Hypothalamus (tissue), 51 donors: ENCODE measurements at regions not wholly inside any gene's neighbourhood (a gene's known extent, or its start where the extent isn't known, plus 50 kb on each side); places are given as distances from the start of the nearest gene placed in this dataset.

Experiments
- DNase-seq, 51 donors: peaks; one replicate each; lab custom pipeline; 2025; lab: John Stamatoyannopoulos, UW

DNA sequence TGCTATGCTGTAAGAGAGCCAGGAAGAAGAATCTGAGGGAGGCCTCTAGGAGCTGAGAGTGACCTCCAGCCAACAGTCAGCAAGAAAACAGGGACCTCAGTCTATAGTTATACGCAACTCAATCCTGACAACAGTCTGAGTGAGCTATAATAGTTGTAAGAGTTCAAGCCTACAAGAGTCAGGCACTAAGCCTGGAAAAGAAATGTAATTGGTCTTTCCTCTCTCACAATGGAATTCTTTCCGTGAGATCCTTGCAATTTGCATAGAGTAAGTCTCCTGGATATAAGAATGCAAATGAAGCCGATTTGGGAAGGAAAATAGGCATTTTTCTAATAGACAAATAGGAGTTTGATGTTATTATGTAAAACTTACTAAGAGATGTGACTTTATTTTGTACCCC is 1332.6 kb upstream of the CELF4 start:
- DNase-seq = no peak

DNA sequence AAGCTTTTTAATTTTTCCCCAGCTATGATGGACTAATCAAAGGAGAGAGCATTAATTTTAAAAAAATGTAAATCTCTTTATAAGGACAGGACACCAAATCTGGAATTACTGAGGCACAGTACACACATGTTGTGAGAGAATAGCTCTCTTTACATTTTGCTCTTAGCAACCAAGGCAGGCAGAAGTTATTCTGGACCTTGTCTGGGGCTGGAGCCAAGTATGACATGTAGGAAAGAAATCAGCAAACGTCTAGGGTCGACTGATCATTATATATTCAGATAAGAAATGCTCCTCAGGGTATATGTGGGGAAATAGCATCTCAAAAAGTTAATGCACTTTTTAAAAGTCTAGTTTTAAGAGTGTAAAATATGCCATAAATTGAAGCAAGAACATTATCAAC is 1330.0 kb upstream of the CELF4 start:
- no peak for DNase-seq

DNA sequence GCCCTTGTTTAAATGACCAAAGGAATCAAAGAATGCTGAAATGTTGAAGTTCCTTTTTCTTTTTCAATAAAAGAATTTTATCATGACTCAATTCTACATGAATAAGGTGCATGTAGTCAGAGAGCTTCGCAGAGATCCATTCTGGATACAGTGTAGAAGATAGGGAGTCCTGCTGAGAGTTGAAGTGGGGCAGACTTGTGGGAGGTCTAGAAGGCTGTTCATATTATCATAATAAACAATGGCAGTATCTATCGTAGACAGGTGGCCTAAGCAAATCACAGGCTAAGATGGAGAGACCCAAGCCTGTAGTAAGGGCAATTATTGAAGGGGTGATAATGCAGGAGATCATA is 1322.0 kb upstream of the CELF4 start:
- DNase-seq = no peak

DNA sequence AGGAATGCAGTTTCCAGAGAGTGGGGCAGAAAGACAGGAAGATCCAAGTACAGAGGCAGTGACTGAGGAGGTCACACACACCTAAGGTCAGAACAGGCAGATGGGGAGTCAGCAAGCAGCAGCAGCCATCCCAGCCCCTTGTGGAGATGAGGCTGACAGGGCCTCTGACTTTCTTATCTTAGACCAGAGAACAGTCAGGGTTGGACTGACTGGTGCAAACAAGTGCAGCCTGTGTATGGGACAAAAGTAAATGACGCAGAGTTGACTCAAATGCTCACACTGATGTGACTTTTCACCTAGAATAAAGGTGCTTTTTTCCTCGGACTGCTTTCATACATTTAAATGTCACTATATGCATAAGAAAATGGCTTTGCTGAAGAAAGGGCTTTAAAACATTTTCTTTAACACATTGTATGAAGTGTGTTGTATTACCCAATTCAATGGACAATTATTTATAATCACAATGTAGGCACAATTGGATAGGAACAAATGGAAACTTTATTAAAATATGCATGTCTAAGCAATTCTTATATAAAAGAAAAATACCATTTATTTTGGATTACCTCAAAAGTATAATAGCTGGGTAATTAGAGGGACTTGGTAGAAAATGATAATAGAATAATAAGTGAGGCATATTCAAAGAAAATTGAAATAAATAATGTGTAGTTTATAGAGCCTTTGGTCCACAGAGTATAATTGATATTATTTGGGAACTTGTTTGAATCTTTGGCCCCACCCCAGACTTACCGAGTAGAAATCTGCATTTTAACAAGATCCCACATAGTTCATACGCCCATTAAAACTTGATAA is 1321.5 kb upstream of the CELF4 start:
- no peak for DNase-seq

DNA sequence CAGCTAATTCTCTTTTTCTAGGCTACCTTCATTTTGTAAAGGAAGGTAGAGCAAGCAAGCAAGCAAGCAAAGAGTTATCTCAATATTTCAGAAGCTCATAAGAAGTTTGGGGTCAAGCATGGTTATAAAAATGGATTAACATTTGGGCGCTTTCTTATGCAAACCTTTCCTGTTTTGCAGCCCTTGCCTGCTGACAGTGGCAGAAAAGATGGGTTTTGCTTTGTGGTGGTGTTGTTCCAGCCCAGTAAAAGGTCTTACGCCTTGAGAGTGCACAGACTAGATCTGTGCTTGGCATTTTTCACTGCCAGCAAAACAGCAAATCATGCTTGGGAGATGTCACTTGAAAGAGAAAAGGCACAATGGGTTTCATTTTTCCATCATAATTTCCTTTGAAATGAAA is 1320.6 kb upstream of the CELF4 start:
- DNase-seq = no peak

DNA sequence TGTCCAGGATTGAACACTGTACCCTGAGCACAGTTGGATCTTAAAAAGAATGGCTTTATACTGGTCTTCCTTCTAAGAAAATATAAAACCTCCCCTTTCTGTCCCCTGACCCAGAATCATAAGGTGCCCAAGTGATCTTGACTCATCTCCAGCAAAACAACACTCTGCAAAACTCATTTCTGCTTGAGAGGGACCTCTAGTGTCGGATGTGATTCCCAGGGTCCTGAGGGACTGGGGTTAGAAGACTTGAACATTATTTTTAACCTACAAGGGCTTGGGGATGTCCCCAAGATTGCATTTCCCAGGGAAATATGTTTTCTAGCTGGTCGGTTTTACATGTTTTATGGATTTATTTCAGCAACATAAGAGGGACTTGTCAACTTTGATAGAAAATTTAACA is 1318.5 kb upstream of the CELF4 start:
- DNase-seq = no peak

DNA sequence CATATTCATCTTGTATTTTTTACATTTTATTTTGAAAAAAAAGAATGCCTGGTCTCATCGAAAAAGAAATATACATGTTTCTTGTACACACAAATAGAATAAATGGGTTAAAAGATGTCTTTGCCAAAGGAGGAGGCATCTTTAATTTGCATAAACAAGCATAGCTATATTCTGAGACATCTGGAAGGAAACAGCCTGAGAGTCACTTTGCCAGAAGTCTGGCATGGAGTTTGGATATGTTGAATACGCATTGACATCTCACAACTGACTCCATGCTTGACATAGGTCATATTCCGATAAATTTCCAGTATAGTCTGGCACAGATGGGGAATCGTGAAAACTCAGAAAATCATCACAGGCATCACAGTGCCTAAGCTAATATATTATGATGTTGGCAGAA is 1317.5 kb upstream of the CELF4 start:
- DNase-seq = no peak

DNA sequence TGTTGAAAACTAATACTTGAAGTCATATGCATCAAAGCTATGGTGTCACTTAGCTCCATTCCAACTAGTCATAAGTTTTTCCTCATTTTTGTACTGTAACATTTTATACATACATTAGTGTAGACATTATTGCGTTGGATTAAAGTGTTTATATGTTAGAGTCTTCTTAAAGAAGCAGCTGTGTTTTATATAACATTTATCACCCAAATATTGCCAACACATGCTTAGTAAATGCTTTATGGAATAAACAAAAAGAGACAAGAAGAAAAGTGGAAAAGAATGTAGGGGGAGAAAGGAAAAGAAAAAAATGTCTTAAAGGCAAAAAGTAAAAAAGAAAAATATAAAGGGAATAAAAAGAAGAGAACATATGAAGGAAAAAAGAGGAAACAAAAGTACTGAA is 1314.3 kb upstream of the CELF4 start:
- no peak for DNase-seq

DNA sequence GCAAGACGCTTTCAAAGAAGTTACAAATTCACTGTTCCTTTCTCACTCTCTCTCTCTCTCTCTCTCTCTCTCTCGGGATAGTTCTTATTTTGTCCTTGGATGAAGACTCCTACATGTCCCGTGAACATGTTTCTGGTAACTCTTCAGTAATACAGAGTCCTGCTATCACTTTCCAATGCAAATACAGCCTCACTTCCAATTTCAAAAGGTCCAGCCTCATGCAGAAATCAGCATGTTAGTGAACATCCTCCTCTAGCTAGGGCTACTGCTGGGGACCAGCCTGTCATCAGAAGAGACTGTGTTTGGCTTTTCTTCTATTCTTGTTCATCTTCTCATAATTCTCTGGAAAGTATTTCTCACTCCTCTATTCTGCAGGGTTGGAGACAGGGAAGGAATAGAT is 1306.7 kb upstream of the CELF4 start:
- DNase-seq = no peak

DNA sequence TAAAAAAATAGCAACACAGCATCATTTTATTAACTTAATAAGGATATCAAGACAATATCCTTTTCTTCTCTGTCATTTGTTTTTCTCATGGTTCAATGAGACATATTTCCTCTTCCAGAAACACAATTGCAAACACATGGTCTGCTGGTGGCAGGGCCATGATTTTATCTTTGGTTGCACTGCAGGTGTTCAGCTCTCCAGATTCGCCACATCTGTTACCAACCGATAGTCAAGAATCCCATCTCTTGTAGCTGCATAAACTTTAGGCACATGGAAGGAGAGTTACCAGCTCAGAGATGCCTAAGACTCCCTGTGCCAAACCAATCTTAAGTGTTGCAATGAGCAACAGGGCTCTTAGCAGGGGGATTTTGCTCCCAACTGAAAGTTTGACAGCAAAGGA is 1303.2 kb upstream of the CELF4 start:
- DNase-seq = no peak

DNA sequence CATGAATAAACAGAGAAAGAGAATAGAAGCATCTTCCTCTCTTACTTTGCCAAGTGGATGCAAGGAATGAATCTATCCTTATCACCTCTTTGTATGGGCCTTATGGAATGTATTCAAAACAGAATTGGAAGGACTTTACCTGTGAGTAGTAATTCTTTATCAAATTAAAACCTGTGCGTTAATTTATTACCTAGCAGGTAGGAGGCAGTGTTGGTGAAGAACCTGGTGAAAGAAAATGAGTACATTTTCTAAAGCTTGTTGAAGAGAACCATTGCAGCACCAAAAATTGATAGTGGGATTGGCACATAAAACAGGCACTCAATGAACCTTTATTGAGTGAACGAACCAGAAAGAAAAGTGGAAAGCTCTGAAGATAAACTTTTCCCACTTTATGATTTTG is 1302.1 kb upstream of the CELF4 start:
- DNase-seq = no peak

DNA sequence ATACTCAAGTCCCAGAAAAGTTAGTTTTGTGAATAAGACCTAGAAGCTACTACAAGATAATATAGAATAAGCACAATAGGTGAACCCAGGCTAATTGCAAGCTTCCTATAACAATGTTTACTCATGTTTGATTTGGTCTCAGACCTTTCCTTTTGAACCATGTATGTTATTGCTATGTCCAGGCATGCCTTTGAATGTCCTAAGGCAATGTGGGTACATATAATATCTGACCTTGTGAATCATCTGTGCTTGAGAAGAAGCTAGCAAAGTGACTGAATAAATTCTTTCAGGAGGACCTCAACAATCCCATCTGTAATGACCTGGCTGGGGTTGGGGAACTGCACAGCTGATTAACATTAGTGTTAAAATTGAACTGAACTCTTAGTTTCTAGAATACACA is 1285.9 kb upstream of the CELF4 start:
- DNase-seq = no peak

DNA sequence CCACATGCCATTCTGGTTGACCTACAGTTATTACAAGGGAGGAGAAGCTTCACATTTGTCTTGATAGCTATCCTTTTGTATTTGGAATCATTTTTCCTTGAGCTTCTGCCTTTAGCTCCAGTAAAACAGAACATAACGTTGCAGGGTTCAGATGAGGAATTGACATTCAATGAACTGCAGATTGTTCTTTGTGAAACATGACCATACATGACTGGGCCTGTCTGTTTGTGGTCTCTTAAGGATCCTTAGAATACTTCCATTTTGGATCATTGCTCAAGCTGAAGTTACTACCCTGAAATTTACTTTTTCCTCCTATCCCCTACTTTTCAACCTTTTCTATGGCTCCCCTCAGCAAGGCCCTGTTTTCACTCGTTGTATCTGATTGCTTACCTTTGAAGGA is 1281.7 kb upstream of the CELF4 start:
- no peak for DNase-seq

DNA sequence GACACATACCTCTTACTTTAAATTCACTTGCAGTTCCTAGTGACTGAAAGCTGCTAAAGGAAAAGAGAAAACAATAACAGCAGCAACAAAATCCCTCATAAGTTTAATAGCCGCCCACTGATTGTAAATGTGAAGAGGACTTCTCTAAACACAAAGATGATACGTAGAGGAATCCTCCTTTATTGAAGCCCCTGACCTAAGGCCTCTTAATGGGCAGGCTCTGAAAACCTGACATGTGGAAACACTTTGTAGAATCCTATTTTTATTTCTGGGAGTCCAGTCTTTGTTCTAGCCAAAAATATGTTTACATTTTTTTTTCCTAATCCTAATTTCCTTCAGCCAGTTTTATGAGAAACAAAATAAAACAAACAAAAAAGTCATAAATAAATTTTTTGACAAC is 1277.7 kb upstream of the CELF4 start:
- no peak for DNase-seq

DNA sequence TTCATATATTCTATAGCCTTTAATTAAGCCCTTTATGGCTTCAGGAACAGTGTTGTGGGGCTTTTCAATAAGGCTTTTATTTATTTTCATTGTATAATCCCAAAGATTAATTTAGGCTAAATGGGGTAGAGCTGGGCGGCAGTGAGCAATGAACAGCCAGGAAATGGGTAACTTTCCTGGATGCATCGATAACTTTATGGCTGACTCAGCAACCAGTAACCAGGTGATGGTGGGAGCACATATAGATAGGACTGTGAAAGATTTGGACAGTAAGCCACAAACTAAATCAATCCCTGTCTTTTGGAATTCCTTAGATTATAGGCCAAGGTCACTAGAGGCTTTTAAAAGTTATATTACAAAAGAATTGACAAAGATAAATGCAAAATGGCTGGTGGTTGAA is 1260.6 kb upstream of the CELF4 start:
- no peak for DNase-seq

DNA sequence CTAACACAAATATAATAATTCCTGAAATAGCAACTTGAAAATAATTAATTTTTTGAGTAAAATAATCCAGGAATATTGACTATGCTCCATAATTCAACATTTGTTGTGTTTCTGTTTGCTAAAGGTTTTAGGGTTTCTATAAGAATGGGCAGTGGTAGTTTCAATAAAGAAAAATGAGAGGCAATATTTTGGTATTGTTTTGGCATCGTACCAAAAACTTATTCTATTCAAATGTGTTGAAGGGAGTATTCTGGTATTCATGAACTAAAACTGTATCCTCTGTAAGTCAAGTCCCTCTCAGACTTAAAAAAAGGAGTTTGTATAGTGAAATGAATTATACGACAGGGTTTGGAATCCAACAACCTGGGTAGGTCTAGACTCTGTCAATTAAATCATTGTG is 1245.6 kb upstream of the CELF4 start:
- DNase-seq = no peak

DNA sequence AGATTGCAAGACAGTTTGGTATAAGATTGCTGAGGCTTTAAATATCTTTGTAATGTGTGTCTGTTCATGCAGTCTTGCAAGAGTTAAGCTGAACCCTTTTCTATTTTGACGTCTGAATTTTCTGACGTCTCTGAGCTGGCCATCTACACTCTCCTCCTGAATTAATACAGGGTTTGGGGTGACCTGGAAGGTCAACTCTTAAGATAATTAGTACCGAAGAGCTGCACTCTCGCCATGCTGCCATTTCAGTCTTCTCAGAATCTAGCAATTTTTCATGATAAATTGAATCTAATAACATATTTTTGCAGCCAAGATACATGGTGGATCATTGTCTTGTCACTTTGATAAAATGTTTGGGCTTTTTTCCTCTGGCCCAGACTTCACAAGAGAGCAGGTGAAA is 1245.2 kb upstream of the CELF4 start:
- DNase-seq = no peak

DNA sequence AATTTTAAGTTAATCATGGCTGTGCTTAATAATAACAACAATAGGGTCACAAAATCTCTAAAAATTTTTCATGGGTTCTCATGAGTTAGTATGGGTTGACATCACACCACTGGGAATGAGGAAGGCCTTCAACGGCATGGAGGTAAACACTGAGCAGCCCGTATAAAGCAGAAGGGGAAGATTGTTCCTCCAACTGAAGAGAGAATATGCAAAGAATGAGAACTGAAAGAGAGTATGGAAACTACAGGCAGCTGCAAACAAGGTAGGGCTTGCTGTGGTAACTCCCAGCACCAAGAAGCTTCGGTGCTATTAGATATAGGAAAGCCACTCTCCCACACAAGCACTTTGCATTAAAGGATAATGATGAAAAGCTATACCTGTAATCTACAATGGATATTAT is 1242.3 kb upstream of the CELF4 start:
- no peak for DNase-seq

DNA sequence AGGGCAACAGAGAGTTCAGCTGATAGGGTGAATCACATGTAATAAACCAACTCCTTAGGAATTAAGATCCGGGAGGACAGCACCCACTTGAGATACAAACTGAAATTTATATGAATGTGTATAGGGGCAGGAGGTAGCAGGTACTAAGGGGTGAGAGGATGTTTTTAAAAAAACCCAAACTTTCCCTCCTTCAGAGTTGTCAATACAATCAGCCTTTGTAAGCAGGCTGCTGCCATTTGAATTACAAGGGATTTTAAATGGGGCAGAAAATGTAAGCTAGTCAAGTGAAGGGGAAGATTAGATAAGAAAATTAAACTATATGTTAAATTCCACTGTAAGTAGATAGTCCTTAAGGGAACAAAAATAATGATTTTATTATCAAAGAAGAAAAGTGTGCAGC is 1239.7 kb upstream of the CELF4 start:
- DNase-seq = no peak

DNA sequence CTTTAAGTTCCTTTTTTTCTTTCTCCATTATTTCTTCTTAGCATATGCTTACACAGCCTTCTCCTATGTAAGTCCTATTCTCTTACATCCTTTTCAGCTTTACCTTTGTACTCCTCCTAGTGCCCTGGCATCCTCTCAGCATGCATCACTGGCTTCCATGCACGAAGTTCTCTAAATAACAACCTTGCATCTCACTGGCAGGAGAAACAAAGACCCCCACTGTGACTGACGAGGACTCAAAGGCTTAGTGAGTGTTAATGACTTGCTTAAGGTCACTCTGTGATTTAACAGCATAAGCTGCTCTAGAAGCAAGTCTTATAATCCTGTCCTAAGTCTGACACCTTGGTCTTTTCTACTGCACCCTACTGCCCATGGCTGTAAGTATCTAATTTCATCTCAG is 1236.0 kb upstream of the CELF4 start:
- no peak for DNase-seq

DNA sequence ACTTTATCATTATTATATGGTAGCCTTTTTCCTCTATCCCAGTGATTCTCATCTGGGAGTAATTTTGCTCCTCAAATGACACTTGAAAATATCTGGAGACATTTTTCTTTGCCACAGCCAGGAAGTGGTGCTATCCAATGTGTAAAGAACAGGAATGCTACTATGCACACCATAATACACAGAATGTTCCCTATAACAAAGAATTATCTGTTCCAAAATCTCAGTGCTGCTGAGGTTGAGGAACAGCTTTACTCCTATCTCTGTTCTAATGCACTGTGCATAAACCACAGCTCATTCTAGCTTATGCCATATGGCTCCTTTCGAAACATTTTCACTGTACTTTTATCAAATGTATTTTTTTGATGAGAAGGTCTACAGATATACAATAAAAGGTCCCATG is 1231.2 kb upstream of the CELF4 start:
- no peak for DNase-seq

DNA sequence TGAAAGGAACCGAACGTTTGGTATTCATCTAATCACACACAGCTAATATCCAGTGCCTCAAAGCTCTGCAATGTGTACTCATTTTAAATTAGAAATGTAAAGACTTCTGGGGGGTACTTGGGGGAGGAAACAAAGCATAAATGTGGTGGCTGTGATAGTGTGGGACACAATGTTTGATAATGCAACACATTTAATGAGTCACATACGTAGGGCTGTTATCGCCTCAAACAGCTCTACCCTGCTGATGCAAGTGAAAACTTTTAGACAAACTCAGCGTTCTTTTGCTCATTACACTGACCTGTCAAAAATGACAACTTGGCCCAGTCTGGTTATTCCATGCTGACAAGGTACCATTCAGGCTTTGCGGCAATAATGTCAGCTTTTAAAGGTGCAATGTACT is 1227.1 kb upstream of the CELF4 start:
- no peak for DNase-seq

DNA sequence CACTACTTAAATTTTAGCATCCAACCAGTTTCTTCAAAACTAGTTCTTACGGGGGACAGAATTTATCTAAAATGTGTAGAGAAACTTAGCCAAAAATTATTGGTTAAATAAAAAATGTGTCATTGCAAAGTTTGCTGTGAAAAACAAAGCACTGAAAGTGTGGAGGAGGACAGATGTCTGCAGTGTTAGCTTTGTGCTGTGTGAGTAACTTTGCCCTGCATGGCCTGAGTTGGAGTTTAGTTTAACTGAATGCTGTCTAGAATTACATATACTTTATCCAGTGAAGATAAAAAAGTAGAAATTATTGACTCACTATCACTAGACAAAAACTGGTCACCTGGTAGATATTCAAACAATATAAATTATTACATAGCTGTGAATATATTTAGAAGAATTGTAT is 1225.2 kb upstream of the CELF4 start:
- DNase-seq = peak in 1 of 51 donors; percentile 4
